Bronchial epithelial cell (primary cell): ENCODE measurements at regions not wholly inside any gene's neighbourhood (a gene's known extent, or its start where the extent isn't known, plus 50 kb on each side); places are given as distances from the start of the nearest gene placed in this dataset.

ENCODE experiments used
- DNase-seq: peaks from one replicate; pipeline ENCODE4 v3.0.0-alpha.2; 2010; ENCODE audit warnings: low read depth
- FAIRE-seq: peaks from 2 replicates; lab custom pipeline; 2011; peaks lifted over from hg19 to GRCh38; lab: Jason Lieb, UNC
- H3K27me3 ChIP-seq: 2 replicates; pipeline ENCODE4 v1.5.1; 2011; ENCODE audit warnings: low read length; ENCODE audit not compliant: control insufficient read depth, insufficient read depth
- H3K36me3 ChIP-seq: 2 replicates; pipeline ENCODE4 v1.5.1; 2011; ENCODE audit warnings: low read length; ENCODE audit not compliant: control insufficient read depth, insufficient read depth
- H3K4me3 ChIP-seq: 2 replicates; pipeline ENCODE4 v1.5.1; 2011; ENCODE audit warnings: mild to moderate bottlenecking, low read depth, low read length, control low read depth
- TF ChIP-seq, protein P1 (sequence below): IDR thresholded peaks from 2 replicates; pipeline ENCODE4 v1.5.1; 2011; ENCODE audit warnings: mild to moderate bottlenecking, moderate library complexity, low read length, control low read depth, inconsistent platforms; ENCODE audit not compliant: insufficient read depth, severe bottlenecking

DNA sequence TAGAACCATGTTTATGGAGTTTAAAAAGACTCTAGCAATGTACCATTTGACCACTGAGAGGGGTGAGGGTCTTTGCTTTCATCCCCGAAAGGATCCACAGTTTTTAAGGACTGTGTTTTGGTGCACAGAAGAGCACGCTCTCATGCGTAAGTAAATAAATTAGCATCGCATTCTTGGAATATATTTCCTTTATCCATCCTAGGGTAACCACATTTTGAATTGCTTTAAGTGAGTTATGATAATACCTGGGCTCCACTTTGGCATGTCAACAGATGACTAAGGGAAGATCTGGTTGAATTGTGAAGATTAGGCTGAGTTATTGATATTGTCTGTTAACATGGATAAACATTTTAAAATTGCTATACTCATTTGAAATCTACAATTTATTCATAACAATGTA is 89.4 kb upstream of the EDIL3 start:
- FAIRE-seq (no peak), DNase-seq (no peak)
- Histone ChIP-seq H3K36me3 (no peaks in the 10 kb centered on the region), H3K4me3 (no peak overlapping the region), H3K27me3 (no peaks in the 10 kb centered on the region)
- TF ChIP-seq, protein P1, sequence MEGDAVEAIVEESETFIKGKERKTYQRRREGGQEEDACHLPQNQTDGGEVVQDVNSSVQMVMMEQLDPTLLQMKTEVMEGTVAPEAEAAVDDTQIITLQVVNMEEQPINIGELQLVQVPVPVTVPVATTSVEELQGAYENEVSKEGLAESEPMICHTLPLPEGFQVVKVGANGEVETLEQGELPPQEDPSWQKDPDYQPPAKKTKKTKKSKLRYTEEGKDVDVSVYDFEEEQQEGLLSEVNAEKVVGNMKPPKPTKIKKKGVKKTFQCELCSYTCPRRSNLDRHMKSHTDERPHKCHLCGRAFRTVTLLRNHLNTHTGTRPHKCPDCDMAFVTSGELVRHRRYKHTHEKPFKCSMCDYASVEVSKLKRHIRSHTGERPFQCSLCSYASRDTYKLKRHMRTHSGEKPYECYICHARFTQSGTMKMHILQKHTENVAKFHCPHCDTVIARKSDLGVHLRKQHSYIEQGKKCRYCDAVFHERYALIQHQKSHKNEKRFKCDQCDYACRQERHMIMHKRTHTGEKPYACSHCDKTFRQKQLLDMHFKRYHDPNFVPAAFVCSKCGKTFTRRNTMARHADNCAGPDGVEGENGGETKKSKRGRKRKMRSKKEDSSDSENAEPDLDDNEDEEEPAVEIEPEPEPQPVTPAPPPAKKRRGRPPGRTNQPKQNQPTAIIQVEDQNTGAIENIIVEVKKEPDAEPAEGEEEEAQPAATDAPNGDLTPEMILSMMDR = no peak

DNA sequence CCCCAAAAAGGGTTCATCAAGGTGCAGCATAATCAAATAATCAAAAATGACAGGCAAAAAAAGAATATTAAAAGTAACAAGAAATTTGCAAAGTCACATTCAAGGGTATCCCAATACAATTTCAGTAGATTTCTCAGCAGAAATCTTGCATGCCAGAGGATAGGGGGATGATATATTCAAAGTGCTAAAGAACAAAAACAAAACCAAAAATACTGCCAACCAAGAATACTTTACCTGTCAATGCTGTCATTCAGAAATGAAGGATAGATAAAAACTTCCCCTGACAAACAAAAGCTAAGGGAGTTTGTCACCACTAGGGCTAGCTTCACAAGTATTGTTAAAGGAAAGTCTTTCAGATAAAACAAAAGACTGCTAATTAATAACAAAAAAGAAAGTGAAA is 68.7 kb upstream of the EDIL3 start:
- TF ChIP-seq, protein P1 = no peak
- Histone ChIP-seq H3K27me3 (no peaks in the 10 kb centered on the region), H3K4me3 (no peak overlapping the region), H3K36me3 (no peaks in the 10 kb centered on the region)
- FAIRE-seq = no peak
- no peak for DNase-seq

DNA sequence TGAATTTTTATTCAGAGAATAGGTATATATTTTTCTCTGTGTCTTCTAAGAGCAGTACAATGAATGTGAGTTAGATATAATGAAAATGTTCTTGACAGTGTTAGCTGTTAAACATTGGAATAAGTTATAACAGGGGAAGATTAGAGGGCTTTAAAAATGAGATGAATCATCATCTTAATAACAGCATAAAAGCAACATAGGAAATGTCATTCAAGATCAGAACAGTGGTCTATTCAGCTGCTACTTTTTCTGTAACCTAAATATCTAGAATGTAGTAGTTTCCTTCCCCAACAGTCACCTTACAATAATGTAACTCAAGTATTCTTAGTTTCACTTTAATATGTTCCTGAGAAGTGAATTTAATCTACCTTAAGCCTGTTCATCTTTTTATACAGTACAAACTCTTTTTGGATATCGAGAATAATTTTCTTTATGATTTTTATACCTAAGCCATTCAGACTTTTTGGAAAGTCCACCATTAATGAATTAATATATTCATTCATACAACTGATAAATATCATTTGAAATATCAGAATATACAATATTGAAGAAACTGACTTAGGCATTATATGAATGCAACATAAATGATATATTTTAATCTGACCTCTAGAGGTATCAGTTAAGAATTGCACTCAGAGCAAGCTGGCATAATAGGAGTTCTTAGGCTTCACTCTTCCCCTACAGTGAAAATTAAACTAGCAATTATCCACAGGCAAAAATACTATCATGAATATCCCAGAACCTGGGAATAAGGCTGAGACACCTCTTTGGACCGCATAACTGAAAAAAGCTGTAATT is 66.1 kb upstream of the EDIL3 start:
- H3K36me3 ChIP-seq = no peaks in the 10 kb centered on the region
- FAIRE-seq (no peak), DNase-seq (no peak)
- H3K4me3 ChIP-seq = no peak overlapping the region
- H3K27me3 ChIP-seq = no peaks in the 10 kb centered on the region
- TF ChIP-seq, protein P1 = peak; percentile 37

DNA sequence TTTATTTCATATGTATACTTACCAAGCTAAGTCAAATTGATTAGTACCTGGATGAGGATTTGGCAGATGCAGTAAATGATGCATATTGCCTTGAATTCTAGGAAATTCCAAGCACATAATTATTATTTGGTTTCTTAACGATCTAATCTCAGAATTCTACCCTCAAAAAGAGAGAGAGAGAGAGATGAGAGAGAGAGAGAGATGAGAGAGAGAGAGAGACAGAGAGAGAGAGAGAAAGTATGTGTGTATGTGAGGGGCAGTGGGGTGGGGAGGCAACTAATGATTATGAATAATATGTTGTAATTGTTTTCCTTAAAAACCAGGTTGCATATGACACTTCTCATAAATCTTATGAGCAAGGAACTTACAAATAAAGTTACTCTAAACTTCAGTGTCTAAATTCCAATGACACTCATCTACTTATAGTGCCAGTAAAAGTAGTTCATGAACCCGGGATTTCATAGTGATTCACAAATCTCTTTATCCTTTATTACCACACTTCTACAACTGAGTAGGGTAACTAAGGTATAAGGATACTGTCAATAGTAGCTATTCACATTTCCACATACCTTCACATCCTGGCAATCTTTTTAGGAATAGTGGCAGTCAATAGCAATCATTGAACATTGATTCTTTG is 60.5 kb upstream of the EDIL3 start:
- no peaks in the 10 kb centered on the region for H3K27me3 ChIP-seq
- FAIRE-seq (no peak), DNase-seq (no peak)
- no peak overlapping the region for H3K4me3 ChIP-seq
- no peaks in the 10 kb centered on the region for H3K36me3 ChIP-seq
- TF ChIP-seq, protein P1 = no peak

DNA sequence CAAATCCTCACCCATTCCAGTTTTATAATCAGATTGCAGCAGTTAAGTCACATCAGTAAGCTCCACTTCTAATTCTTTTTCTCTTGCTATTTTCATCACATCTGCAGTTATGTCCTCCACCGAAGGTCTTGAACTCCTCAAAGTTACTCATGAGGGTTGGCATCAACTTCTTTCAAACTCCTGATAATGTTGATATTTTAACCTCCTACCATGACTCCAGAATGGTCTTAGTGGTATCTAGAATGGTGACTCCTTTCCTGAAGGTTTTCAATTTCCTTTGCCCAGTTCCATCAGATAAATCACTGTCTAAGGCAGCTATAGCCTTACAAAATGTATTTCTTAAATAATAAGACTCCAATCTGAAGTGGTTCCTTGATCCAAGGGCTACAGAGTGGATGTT is 53.8 kb upstream of the EDIL3 start:
- TF ChIP-seq, protein P1 = no peak
- FAIRE-seq (no peak), DNase-seq (no peak)
- H3K36me3 ChIP-seq = no peaks in the 10 kb centered on the region
- H3K4me3 ChIP-seq = no peak overlapping the region
- H3K27me3 ChIP-seq = no peaks in the 10 kb centered on the region
